K562 (cell line): ENCODE measurements at regions not wholly inside any gene's neighbourhood (a gene's known extent, or its start where the extent isn't known, plus 50 kb on each side); places are given as distances from the start of the nearest gene placed in this dataset.
A peak's percentile ranks its signal among the peaks of the same experiment; 100 is the strongest.
"Not testable (repeated sequence)": the region's sequence is repeated elsewhere in the genome, so short reads cannot be mapped to it uniquely, and the experiment has no call there.

ENCODE experiments used
- ATAC-seq: fragments of 200-7000 bp; cut with Tn5 transposase; 3 replicates; pipeline ENCODE4 v1.9.1; 2020; ENCODE audit warnings: moderate library complexity
- BruUV-seq: library from RNA; stranded (reverse); fragments of 400-500 nt; replicated peaks from 2 replicates; lab custom pipeline; 2021; lab: Mats Ljungman, UMichigan
- CTCF ChIA-PET: fragments of 300-600 bp; formaldehyde crosslinking; extraction: SDS; loops from one replicate; lab custom pipeline; 2021; ENCODE audit warnings: low intra/inter-chr PET ratio; lab: Yijun Ruan, JAX
- POLR2A ChIA-PET: fragments of 300-600, 350-650 bp; sonication (Branson Sonifier 250); formaldehyde crosslinking; extraction: SDS; loops from one replicate; lab custom pipeline; 2021; ENCODE audit warnings: antibody characterized with exemption, inconsistent platforms; lab: Yijun Ruan, JAX
- DNase-seq, 4 experiments: peaks; one replicate each; pipeline versions ENCODE4 v3.0.0 to v3.0.0-alpha.2; 2011 to 2018; ENCODE audit warnings: low spot score in 3 of 4, mixed read lengths in 3 of 4; ENCODE audit errors: extremely low read depth in 1 of 4
- FAIRE-seq: peaks from 2 replicates; lab custom pipeline; 2011; peaks lifted over from hg19 to GRCh38; lab: Jason Lieb, UNC
- H2AFZ ChIP-seq: 2 replicates; pipeline ENCODE4 v1.6.0; 2011; ENCODE audit warnings: low read depth, low read length, control low read depth, inconsistent platforms
- H3K27ac ChIP-seq: fragments of 200-600 bp; 3 replicates; pipeline ENCODE4 v1.8.0; 2011; ENCODE audit warnings: low read depth, mild to moderate bottlenecking, control low read depth, inconsistent platforms, low read length, moderate library complexity, mixed read lengths; ENCODE audit errors: extremely low read depth
- H3K27me3 ChIP-seq, 2 experiments: fragments of 300-600 bp in 1 of 2; 2 replicates in 1 of 2; 3 replicates in 1 of 2; pipeline versions ENCODE4 v1.6.0 to v1.8.0; 2011; ENCODE audit warnings: inconsistent platforms in 2 of 2, low read length in 2 of 2, mild to moderate bottlenecking in 1 of 2, mixed read lengths in 1 of 2, moderate library complexity in 1 of 2; ENCODE audit not compliant: control insufficient read depth in 2 of 2, insufficient read depth in 2 of 2
- H3K36me3 ChIP-seq: fragments of 300-600 bp; 3 replicates; pipeline ENCODE4 v1.8.0; 2011; ENCODE audit warnings: mild to moderate bottlenecking, low read length, inconsistent platforms; ENCODE audit not compliant: control insufficient read depth, insufficient read depth
- H3K4me1 ChIP-seq, 2 experiments: fragments of 200-600 bp in 1 of 2; replicated peaks in 1 of 2; 2 replicates in 1 of 2; 3 replicates in 1 of 2; pipeline versions ENCODE4 v1.5.1 to v1.8.0; 2011; ENCODE audit warnings: inconsistent platforms in 2 of 2, low read length in 2 of 2, mild to moderate bottlenecking in 1 of 2, mixed read lengths in 1 of 2, moderate library complexity in 1 of 2; ENCODE audit not compliant: control insufficient read depth in 2 of 2, insufficient read depth in 2 of 2
- H3K4me2 ChIP-seq: 2 replicates; pipeline ENCODE4 v1.6.1; 2011; ENCODE audit warnings: low read length, control low read depth, inconsistent platforms, mixed read lengths; ENCODE audit not compliant: insufficient read depth
- H3K4me3 ChIP-seq: fragments of 200-600 bp; sonication (generic), shearing (Covaris generic); 2 replicates; pipeline ENCODE4 v1.5.1; 2016; ENCODE audit warnings: control low read depth, inconsistent platforms
- H3K79me2 ChIP-seq: fragments of 200-600 bp; 3 replicates; pipeline ENCODE4 v1.8.0; 2011; ENCODE audit warnings: low read length, inconsistent platforms; ENCODE audit not compliant: control insufficient read depth, insufficient read depth
- H3K9ac ChIP-seq, 2 experiments: 2 replicates each; pipeline versions ENCODE4 v1.6.0 to v1.6.1; 2011; ENCODE audit warnings: low read depth in 2 of 2, low read length in 2 of 2, control low read depth in 1 of 2, inconsistent platforms in 1 of 2, mild to moderate bottlenecking in 1 of 2, mixed read lengths in 1 of 2; ENCODE audit not compliant: insufficient read depth in 1 of 2
- H3K9me1 ChIP-seq: one replicate; pipeline ENCODE4 v1.6.0; 2011; ENCODE audit warnings: inconsistent platforms, mild to moderate bottlenecking, low read length, moderate library complexity; ENCODE audit not compliant: control insufficient read depth, insufficient read depth
- H3K9me3 ChIP-seq: replicated peaks from 2 replicates; pipeline ENCODE4 v1.5.1; 2011; ENCODE audit warnings: low read depth, low read length, inconsistent platforms; ENCODE audit not compliant: control insufficient read depth, insufficient read depth
- H4K20me1 ChIP-seq: replicated peaks from 2 replicates; pipeline ENCODE4 v1.6.1; 2011; ENCODE audit warnings: low read length, inconsistent platforms, mixed read lengths; ENCODE audit not compliant: control insufficient read depth, insufficient read depth
- ARID1B ChIP-seq: fragments of 450-650 bp; IDR thresholded peaks from 2 replicates; pipeline ENCODE4 v1.6.1; 2016; ENCODE audit warnings: antibody characterized with exemption, mild to moderate bottlenecking, inconsistent platforms
- CBFA2T2 ChIP-seq: fragments of 450-650 bp; conservative IDR thresholded peaks from 2 replicates; pipeline ENCODE4 v1.6.1; 2017; ENCODE audit warnings: mild to moderate bottlenecking
- CBFA2T3 ChIP-seq: fragments of 450-650 bp; IDR thresholded peaks from 2 replicates; pipeline ENCODE4 v1.6.1; 2017
- MTA2 ChIP-seq: fragments of 450-650 bp; IDR thresholded peaks from 2 replicates; pipeline ENCODE4 v1.6.1; 2016; ENCODE audit warnings: low read depth
- NCOR1 ChIP-seq: fragments of 450-650 bp; IDR thresholded peaks from 2 replicates; pipeline ENCODE4 v1.6.1; 2016; ENCODE audit warnings: mild to moderate bottlenecking, moderate library complexity
- RBM25 ChIP-seq: fragments of 200-400 bp; formaldehyde crosslinking; IDR thresholded peaks from 2 replicates; pipeline ENCODE4 v1.6.1; 2018; ENCODE audit warnings: low read length, low read depth, moderate library complexity; ENCODE audit not compliant: severe bottlenecking
- TAL1 ChIP-seq: fragments of 450-650 bp; IDR thresholded peaks from 2 replicates; pipeline ENCODE4 v1.6.1; 2016; ENCODE audit warnings: mild to moderate bottlenecking
- WGBS: fragments of 100-300 bp; shearing (Covaris generic); methylation state at CpG from one replicate; pipeline ENCODE4 v1.1.6; 2016; ENCODE audit warnings: low coverage, mixed read lengths; ENCODE audit not compliant: insufficient coverage; ENCODE audit errors: missing lambda C conversion rate; 5-methylcytosine and 5-hydroxymethylcytosine counted together
- in situ Hi-C: fragments of 300-500 bp; cut with MboI; formaldehyde crosslinking; loops from 4 replicates; pipeline ENCODE4 v1.15.0; 2018; ENCODE audit warnings: inconsistent platforms, mixed read lengths
- intact Hi-C: fragments of 100-400 bp; cut with micrococcal nuclease; formaldehyde crosslinking; loops from 2 replicates; pipeline ENCODE4 v1.14.2; 2022

DNA sequence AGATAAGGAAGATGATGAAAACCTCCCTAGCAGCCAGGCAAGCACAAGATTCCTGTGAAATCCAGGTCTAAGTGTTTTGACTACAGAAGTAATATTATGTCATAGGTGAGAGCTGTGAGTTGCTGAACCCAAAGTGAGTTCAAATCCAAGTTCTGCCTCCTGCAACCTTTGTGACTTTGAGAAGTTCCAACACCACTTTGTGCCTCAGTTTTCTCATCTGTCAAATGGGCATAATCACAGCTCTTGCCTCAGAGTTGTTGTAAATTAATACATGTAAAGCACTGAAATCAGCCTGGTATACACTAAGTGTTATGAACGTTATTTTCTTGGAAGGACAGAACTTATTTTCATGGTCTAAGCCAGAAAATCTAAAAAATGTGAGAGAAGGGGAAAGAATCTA lies 210.3 kb upstream of the FRG2C start:
- H3K36me3 ChIP-seq, intact Hi-C loops, H3K9ac ChIP-seq, H3K9me3 ChIP-seq, H3K4me2 ChIP-seq, DNase-seq, H2AFZ ChIP-seq, H3K79me2 ChIP-seq, H3K27me3 ChIP-seq, H4K20me1 ChIP-seq, FAIRE-seq, H3K4me1 ChIP-seq, BruUV-seq, H3K4me3 ChIP-seq, H3K27ac ChIP-seq, in situ Hi-C loops, ATAC-seq, H3K9me1 ChIP-seq, POLR2A ChIA-PET, CTCF ChIA-PET: not testable (repeated sequence)
- 0% methylated on average over 1 of the region's 1 CpG for WGBS
- peak; percentile 74 for TF ChIP-seq RBM25

DNA sequence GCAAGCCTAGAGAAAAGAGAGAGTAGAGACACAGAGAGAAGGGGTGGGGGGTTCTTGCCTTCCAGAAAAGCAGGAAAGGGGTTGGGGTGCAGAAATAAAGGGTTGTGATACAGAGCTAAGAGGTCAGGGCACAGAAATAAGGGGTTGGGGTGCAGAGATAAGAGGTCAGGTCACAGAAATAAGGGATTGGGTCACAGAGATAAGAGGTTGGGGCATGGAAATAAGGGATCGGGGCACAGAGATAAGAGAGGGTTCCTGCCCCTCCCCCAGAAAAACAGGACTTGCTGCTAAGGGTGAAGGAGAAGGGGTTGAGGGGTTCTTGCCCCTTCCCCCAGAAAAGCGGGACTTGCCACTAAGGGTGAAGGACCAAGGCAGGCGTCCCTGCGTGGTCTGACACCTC lies 189.6 kb upstream of the FRG2C start:
- H2AFZ ChIP-seq, H3K36me3 ChIP-seq, BruUV-seq, H3K9ac ChIP-seq, intact Hi-C loops, H4K20me1 ChIP-seq, H3K9me3 ChIP-seq, H3K4me1 ChIP-seq, in situ Hi-C loops, H3K9me1 ChIP-seq, ATAC-seq, DNase-seq, POLR2A ChIA-PET, H3K27me3 ChIP-seq, H3K27ac ChIP-seq, H3K4me2 ChIP-seq, H3K79me2 ChIP-seq, H3K4me3 ChIP-seq, FAIRE-seq, CTCF ChIA-PET: not testable (repeated sequence)
- TF ChIP-seq ARID1B (peak; percentile 59), TAL1 (peak; percentile 44), CBFA2T2 (peak; percentile 47), CBFA2T3 (peak; percentile 55), NCOR1 (peak; percentile 45; the same call in 1 of the 2 replicates), MTA2 (0 out of 2 replicates have a peak, but pooled peaks have one; percentile 20)
- 0% methylated on average over 1 of the region's 4 CpGs for WGBS
